ENCODE measurements at regions not wholly inside any gene's neighbourhood (a gene's known extent, or its start where the extent isn't known, plus 50 kb on each side); places are given as distances from the start of the nearest gene placed in this dataset.
A peak's percentile ranks its signal among the peaks of the same experiment; 100 is the strongest.

GRCh38 chr11:116300232-116300631 is 472.6 kb downstream of the BUD13 start:
- no peak for DNase-seq (ENCODE audit: low read depth)

GRCh38 chr11:116294630-116295029 is 478.2 kb downstream of the BUD13 start:
- DNase-seq (ENCODE audit: low read depth) = peak; percentile 11

DNA sequence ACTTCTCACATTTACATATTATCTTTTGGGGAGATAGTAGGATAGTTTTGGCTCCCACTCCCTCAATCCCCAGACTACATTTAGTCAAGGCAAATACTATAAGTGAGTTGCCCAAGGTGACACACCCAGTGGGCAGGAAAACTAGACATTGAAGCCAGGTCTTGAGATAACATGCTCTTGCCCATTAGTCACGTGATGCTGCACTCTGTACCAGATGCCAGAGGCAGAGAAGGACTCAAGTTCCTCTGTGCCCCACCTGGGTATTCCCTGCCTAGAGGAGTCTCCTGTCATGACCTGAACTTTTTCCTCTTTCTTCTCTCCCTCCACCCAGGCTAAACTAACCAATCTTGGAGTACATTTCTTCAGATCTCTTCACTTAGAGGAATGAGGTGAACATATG is 484.9 kb downstream of the BUD13 start:
- DNase-seq (ENCODE audit: low read depth) = no peak

DNA sequence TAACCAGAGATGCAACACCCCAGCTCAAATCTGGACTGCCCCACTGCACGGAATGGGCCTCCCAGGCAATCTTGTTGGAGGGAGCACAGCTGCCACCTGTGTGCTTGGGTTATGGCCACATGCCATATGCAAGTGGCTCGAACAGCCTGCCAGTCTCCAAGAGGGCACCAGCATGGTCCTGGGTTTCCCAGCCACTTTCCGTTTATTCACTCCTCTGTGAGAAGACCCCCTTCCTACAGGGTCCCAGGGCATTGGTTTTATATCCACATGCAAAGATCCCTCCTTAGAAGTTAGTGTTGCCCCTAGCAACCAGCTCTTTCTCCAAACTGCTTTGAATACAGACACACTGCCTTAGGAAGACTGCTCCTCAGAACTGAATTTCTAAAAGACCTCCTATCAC is 487.8 kb downstream of the BUD13 start:
- DNase-seq (ENCODE audit: low read depth) = no peak

DNA sequence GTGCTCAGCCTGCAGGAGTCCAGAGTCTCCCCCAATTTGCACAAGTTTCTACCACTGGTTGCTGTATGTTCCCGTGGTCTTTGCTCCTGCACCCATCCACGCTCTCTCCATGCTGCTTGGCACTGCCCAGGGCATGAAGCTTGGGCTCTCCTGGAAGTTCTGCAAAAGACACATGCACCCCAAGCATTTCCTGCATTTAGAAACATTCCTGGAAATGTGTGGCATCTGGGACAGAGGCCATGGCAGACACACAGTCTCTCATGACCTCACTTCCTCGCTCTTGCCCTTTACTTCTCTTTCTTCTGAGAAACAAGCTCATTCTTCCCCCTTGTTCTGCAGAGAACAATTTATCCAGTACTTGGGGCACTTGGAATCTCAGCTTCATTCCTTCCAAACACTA is 489.5 kb downstream of the BUD13 start:
- DNase-seq (ENCODE audit: low read depth) = no peak

DNA sequence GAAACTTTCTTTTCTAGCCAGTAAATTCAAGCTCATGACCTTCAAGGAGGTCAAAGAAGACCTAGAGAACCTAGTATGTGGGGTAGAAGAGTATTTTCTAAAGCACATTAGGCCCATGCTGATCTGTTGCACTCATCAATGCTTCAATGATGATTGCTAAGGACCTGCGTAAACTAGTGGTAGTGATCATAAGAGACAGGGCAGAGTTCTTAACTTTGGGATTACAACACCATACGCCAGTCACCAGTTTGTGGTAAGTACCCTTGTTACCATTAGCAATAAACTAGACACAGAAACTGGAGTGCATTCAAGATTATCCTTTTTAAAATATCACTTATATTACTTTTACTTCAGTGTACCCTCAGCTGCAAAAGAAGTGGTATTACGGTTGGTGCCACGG is 490.3 kb downstream of the BUD13 start:
- no peak for DNase-seq (ENCODE audit: low read depth)

DNA sequence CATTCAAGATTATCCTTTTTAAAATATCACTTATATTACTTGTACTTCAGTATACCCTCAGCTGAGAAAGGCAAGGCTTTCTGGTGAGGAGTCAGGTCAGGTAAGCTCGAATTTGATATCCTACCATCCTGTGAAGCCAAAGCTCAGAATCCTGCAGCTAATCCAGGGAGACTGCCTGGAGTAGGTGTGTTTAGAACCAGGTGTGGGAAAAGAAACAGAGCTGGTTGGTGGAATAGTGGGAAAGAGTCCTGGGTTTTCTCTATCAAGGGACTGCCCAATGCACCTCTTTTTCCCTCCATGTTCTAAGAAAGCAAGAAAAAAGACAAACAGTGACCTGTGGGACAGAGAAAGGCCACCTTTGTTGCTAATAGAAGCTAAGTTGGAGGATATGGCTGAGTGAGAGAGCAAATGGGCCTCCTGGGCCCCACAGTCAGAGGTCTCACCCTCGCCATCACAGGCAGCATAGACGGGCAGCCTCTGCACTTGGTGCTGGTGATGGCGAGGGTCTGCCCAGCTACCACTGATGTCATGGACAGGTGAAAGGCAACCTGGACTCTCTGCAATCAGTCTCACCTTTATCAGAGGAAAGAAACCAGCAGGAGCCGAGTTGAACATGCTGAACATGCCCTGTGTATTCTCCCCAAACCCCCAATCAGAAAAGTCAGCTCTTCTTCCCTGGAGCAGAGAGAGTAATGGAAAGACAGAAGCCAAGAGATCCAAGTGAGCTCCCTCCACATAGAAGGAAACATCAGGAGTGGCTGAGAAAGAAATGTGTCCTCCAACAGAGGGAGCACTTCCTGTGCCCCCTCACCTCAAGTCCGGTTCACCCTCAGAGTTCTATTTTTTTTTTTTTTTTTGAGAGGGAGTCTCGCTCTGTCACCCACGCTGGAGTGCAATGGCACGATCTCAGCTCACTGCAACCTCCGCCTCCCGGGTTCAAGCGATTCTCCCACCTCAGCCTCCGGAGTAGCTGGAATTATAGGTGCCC is 491.3 kb downstream of the BUD13 start:
- DNase-seq (ENCODE audit: low read depth) = no peak

- DNase-seq (ENCODE audit: low read depth) = no peak
Measured at GRCh38 chr11:116279511-116279910, 493.3 kb downstream of the BUD13 start.

DNA sequence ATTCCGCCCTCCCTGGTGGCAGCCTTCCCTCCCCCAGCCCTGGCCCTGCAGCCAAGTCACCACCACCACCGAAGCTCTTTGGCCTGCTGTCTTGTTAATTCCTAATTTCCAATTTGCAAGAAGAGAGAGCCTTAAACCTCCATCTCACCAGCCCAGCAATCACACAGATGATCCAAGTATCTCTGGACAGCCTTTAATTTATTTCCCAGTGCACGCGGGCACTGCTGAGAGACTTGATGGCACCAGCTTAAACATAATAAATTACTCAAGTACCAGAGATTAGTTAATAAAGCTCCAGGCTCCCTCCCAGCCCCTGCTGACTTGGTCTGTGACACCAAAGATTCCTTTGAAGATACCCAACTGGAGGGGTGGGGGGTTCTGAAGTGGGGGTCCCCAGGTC is 494.7 kb downstream of the BUD13 start:
- DNase-seq (ENCODE audit: low read depth) = no peak

- DNase-seq (ENCODE audit: low read depth) = peak; percentile 18
Measured at GRCh38 chr11:116276051-116277044, 496.4 kb downstream of the BUD13 start.

GRCh38 chr11:116275635-116276034 is 497.2 kb downstream of the BUD13 start:
- no peak for DNase-seq (ENCODE audit: low read depth)

DNA sequence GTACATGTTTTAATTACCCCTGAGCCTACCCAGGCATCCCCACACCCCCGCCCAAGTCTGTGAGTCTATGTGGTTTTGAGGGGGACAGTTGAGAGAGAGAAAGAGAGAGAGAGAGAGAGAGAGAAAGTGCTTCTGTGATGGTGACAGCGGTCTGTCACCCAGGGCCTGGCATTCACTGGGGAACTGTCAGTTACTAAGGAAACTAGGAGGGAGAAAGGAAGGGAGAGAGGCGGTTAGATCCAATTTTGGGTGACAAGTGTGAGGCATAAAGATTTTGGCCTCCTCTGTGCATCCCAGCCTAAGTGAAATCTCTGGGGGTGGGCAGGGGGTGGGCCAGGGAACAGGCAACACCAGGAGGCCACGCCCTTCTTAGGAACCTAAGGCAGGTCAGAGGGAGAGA is 498.3 kb downstream of the BUD13 start:
- DNase-seq (ENCODE audit: low read depth) = no peak

DNA sequence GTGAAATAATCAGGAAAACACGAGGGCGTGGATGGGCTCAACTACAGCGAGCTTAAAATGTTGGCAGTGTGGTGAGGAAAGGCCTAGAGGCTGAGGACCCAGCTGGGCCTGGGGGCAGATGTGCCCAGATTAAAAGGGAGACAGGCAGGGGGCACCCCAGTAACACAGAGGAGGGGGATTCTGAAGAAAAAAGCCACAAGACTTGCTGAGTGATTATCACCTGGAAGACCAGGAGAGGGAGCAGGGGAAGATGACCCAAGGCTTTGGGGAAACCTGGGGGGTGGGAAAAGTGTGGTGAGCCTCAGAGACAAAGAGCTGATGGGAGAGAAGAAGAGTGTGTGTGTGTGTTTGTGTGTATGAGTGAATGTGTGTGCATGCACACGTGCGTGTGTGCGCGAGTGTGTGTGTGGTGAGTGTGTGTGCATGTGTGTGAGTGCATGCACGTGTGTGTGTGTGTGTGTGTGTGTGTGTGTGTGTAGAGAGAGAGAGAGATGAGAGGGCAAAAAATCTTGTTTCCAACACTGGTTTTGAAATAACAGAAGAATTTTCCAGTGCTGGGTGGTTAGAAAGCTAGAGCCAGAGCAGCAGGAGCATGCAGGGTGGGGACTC is 500.5 kb downstream of the BUD13 start:
- DNase-seq (ENCODE audit: low read depth) = no peak

DNA sequence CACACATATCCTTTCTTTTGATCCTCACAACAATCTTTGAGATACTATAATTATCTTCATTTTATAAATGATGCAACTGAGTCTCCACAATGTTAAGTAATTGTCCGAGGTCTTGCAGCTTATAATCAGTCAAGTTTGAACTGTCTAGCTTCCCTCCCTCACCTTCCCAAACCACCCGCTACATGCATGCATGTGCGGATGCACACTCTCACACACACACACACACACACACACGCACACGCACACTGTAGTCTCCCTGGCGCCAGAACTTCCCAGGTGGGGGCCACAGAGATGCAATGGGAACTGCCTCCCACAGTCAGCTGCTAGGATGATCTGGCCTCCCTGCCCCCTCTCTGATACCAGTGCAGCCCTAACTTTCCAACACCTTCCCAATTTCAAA is 501.3 kb downstream of the BUD13 start:
- DNase-seq (ENCODE audit: low read depth) = no peak

DNA sequence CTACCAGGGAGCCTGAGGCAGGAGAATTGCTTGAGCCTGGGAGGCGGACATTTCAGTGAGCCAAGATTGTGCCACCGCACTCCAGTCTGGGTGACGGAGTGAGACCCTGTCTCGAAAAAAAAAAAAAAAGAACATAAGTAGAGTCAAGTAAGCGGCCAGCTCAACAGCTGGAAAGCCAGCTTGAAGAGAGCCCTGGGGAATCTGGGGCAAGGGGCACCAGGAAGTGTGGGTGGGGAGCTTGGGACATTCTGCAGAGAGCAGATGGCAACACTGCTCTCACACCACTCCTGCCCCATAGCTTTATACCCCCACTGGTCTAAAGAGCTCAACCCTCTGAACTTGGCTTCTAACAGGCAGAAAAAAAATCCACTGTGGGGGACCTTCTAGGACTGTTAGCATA is 505.6 kb downstream of the BUD13 start:
- DNase-seq (ENCODE audit: low read depth) = no peak

GRCh38 chr11:116263770-116264169 is 509.0 kb downstream of the BUD13 start:
- DNase-seq (ENCODE audit: low read depth) = no peak

GRCh38 chr11:116263019-116263418 is 509.8 kb downstream of the BUD13 start:
- no peak for DNase-seq (ENCODE audit: low read depth)

- DNase-seq (ENCODE audit: low read depth) = no peak
Measured at GRCh38 chr11:116262370-116262769, 510.4 kb downstream of the BUD13 start.

DNA sequence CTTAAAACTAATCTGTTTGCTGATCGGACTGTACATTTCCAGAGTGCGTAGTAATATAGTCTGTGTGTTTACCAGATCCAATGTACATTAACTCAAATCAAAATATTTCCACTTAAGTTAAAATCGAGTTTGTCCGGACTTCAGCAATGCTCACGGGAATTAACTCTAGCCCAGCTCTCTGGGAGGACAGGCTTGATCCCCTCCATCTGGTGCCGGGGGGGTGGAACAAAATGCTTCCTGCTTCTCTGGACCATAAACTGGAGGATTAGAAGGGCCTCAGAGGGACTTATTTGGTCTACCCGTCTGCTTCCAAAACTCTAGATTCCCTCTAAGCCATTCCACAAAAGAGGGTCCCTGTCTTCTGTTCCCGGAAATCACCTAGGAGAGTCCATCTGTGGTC is 511.2 kb downstream of the BUD13 start:
- no peak for DNase-seq (ENCODE audit: low read depth)

DNA sequence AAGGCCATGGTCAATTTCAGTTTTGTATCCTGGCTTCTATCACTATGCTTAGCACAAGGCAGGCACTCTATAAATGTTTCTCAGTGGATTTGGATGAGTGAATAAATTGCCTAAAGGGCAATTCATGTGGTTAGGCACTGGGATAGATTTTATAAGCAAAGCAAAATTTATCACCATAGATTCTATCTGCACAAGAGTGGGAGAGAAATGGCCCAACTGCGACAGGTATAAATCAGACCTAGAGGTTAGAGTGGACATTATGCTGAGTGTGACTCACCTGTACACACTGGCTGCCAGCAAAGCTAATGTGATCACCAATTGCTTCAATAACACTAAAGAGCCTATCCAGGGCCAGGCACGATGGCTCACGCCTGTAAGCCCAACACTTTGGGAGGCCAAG is 514.0 kb downstream of the BUD13 start:
- DNase-seq (ENCODE audit: low read depth) = no peak

DNA sequence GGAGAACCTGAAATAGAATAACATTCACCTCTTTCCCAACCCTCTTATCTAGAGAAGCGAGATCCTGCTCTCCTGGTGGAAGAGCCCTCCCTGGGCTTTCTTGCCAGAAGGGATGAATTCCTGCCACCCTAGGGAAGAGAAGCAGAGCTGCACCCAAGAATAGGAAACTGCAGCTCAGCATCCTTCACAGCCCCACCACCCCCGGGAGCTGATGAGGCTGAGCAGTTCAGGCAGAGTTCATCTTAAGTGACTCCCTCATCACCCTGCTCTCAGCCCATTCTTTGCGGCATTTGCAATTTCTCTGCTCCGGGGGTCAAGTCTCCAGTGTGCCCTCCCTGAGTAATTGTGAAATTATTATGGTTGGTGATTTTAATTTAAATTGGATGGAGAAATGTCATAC is 514.9 kb downstream of the BUD13 start:
- DNase-seq (ENCODE audit: low read depth) = no peak

DNA sequence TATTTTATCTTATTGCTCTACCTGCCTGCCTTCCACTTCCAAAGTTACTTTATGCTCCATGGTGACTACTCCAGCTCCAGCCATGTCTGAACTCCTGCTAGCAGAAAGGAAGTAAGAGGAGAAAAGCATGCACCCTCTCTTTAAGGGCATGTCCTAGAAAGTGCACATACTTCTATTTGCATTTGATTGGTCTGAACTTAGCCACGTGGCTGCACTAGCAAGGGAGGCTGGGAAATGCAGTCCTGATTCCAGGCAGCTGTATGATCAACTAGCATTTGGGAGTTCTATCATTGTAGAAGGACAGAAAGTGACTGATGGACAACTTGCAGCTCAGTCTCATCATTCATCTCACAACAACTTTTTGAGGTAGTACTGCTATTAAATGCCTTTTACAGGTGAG is 515.7 kb downstream of the BUD13 start:
- DNase-seq (ENCODE audit: low read depth) = no peak
